Limb (tissue), 2 donors: ENCODE measurements at regions not wholly inside any gene's neighbourhood (a gene's known extent, or its start where the extent isn't known, plus 50 kb on each side); places are given as distances from the start of the nearest gene placed in this dataset.
A peak's percentile ranks its signal among the peaks of the same experiment; 100 is the strongest.

Experiments
- DNase-seq, 2 donors: peaks; one replicate each; pipeline ENCODE4 v3.0.0-alpha.2; 2016; ENCODE audit errors: extremely low spot score in 2 of 2

DNA sequence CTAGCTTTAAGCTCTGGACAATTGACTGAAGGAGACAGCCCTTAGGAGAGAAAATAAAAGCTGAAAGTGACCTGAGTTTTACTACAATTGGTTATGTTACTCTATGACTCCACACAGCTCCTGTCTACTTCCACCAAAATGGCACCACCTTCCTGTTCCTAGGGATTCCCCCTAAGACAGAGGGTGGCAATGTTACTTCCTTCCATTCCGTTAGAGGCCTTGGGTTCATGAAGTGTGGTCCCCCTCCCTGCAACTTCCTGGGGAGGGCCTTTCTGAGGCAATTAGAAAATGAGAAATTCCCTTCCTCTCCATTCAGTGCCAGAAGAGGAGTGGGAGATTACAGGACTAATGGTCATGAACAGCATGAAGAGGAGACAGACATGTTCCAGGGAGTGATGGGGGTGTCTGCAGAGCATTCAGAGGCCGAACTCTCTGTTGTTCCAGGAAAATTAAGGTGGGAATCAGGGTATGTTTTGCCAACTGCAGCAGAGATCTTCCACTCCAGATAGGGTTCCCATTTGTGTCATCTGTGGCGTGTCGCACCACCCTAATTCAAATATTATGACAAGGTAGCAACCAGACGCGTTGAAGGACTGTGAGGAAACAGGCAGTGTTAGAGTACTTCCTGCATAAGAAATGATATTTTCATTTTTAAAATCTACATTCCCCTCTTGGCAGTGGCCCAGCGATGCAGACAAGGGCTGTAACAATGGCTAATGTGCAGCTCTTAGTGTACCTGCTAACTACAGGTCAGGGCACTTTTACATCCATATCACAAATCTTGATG, 53.1 kb upstream of the TRIM67 start:
- DNase-seq, result no peak

DNA sequence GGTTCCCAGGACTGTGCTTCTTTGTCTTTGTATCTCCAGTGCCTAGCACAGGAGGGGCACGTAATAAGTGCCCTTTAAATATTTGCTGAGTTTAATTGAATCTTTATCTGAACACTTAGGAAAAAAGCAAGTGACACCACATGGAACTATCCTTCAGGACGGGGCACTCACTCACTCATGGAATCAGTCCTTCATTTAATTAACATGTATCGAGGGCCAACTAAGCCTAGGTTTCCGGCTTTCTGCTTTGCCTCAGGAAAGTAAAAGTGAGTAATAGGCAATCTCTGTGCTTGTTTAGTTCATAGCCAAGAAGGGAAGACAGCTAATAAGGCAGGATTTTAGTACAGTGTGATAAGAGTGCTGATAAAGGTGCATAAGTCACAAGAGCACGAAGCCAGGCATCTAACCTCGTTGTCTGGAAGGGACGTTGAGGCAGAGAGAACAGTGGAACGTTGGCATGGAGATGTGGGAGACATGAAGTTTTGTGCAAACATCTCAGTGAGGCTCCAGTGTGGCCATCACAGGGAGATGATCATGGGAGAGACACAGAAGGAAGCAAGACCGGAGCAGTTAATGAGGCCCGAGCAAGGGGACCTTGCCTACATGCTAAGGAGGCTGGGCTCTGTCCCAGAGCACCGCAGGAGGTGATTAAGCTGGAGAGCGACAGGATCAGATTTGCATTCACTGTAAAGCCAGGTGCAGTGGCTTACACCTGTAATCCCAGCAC, 54.1 kb upstream of the TRIM67 start:
- no peak for DNase-seq

DNA sequence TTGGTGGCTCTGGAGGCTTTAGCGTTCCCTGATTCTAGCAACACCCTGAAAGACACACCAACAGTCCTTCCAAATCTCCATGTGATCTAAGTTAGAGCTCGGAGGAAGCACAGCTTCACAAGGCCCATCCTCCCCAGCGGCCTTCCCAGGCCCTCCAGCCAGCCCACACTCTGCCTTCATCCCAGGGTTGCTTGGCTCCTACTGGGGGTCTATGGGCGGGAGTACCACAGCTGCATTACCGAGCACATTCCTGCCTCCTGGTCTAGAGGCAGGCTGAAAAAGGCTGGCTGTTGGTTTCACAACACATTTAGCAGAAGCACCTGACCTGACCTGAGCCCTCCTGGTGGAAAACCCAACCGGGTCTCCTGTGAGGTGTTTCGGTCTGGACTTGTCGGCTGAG, 54.7 kb upstream of the TRIM67 start:
- DNase-seq, result no peak

DNA sequence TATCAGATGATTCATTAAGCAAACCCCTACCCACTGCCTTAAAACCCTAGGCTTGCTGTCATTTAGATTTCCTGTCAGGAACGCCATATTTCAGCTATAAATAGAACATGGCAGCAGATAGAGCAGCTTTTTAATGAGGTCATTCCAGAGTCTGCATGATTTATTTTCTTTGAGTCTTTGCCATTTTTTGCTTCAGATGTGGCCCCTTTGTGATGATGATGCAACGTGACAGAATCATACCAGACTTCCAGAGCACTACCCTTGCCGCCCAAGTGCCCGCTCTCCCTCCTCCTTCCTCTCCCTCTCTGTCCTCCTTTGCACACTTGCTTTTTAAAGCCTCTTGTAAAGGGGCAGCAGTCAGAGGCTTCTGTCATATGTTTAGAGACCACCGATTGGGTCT, 55.5 kb upstream of the TRIM67 start:
- DNase-seq, result peak in 1 of 2 donors; percentile 58

DNA sequence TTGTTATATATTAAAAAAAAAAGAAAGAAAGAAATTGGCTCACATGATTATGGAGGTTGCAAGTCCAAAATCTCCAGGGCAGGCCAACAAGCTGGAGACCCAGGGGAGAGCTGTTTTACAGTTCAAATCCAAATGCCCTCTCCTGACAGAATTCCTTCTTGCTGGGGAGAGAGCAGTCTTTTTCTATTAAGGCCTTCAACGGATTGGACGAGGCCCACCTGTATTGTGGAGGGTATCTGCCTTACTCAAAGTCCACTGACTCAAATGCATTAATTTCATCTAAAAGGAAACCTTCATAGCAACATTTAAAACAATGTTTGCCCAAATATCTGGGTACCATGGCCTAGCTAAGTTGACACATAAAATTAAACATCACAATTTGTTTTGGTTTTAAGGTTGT, 56.9 kb upstream of the TRIM67 start:
- DNase-seq, result no peak

DNA sequence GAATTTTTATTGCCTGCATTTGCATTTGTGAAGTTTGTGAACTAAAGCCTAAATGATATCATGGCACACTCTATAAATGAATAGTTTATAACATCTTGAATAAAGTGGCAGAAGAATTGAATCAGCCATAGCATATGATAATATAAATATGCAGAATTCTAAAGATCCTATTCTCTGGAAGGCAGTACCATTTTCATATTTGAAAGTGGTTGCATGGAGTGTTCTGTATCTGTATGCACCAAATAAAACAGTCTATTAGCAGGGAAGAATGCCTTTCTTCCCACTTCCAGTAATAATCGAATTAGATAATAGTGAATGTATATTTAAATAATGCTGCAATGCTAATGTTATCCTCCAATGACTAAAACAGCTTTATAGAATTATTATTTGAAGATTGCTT, 57.9 kb upstream of the TRIM67 start:
- DNase-seq, result no peak

DNA sequence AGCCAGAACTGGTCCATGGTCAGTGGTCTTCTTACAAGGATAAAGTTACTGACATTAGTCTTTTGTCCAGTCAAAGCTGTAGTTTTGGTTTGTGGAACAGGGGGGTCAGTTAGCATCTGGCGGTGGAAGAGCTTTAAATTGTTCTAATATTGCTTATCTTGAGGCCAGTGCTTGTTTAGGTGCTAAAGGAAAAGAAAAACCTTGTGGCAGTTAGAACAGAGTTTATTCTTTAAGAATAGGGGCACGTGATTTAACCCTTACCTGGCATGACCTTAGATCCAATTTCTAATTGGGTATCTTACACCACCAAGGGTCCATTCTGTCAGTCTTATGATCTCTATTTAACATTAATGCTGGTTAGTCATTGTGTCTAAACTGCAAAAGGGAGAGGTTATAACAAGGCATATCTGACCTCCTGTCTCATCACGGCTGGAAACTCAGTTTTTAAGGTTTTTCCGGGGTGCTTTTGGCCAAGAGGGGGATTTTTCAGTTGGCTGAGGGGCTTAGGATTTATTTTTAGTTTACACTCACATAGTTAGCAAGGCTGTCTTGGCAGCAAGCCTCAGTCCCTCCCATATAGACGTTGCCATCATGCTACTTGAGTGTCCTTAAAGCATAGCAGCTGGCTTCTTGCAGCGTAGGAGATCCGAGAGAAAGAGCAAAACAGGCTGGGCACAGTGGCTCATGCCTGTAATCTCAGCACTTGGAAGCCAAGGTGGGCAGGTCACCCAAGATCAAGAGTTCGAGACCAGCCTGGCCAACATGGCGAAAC, 60.1 kb upstream of the FAM89A start:
- peak in 1 of 2 donors; percentile 34 for DNase-seq

DNA sequence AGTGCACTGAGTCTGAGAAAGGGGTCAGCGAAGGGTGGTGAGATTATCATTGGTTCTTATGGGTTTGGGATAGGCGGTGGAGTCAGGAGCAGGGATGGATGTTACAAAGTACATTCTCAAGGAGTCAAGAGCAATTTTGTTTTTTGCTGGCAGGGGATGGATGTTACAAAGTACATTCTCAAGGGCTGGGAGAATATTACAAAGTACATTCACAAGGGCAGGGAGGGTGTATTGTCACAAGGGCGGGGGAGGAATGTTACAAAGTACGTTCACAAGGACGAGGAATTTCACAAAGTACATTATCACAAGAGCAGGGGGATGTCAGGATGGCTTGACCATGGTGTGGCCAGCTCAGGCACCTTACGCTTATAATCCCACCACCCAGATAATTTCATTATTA, 59.3 kb upstream of the FAM89A start:
- no peak for DNase-seq

DNA sequence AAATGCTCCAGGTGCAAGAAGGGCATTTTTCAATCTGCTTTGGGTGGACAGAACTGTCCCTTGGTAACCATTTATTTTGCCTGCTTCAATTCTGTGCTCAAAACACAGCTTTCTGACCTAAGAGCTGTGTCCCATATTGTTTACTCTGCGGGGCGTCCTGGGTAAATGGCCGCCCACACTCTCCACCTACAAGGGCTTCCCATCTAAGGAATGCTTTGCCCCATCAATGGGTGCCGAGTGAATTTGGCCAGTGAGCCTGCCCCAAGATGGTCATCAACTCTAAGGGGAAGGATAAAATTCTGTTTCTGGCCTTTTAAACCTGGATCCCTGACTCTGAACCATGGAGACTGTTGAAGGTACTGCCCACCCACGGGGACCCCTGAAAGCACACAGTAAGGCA, 55.5 kb upstream of the FAM89A start:
- DNase-seq, result no peak

DNA sequence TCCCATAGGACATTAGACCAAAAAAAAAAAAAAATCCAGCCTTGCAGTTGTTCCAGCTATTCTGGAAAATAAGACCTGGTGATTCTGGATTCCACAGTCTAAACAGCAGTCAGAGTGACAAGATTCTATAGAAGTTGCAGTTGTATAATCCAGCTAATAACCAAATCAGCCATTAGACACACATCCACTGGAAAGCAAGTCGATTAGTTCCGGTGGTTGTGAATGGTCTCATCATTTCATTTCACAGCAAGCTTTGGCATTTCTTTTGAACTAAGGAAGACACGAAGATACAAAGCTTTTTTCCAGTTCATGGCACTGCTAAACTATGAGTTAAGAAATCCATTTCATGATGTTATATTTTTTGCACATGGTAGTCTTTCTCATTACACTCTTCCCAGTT, 54.4 kb upstream of the FAM89A start:
- DNase-seq, result no peak

DNA sequence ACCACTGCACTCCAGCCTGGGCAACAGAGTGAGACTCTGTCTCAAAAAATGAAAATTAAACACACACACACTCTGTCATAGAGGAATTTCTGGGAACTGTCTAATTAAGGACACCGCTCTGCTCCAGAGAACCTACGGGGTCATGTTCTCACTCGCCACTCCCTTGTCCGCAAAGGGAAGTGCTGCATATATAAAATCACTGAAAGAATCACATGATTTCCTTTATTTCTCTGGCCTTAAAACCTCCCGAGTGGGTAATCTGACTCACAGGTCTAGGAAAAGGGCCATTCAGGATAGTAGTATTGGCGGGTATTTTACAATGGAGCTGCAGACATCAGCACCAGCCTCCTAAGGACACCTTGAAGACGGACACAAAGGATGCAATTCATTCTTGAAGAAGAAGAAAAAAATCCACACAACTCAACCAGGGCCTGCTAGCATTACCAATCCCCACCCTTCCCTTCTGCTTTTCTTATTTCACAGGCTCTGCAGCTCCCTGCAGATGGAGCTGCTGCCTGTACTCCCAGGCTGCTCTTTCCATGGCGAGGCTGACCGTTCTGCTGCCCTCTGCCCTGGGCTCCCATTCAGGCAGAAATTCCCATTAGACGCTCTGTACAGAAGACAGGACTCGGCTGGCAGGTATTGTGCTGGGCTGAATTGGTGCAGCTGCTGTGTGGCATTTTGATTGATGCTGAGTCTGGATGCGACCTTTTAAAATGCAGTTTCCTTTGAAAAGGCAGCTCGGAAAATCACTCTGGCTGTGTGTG, 53.3 kb upstream of the FAM89A start:
- DNase-seq, result peak in 1 of 2 donors; percentile 54

DNA sequence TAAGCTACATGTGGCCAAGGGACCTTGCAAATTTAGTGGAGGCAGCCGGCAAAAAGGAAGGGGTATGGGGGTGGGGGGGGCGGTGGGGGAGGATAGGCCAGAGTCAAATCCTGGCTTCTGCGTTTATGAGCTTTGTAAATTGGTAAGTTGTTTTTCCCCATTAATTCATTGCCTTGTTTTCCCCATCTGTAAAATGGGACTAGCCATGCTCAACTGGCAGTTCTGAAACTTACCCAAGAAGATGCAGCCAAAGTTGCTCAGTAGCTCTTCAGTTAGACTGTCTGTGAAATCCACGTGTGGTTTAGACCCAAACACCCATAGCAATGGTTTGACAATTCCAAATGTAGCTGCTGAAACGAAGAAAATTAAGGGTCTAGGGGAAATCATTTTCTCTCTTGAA, 52.3 kb upstream of the FAM89A start:
- DNase-seq, result no peak

DNA sequence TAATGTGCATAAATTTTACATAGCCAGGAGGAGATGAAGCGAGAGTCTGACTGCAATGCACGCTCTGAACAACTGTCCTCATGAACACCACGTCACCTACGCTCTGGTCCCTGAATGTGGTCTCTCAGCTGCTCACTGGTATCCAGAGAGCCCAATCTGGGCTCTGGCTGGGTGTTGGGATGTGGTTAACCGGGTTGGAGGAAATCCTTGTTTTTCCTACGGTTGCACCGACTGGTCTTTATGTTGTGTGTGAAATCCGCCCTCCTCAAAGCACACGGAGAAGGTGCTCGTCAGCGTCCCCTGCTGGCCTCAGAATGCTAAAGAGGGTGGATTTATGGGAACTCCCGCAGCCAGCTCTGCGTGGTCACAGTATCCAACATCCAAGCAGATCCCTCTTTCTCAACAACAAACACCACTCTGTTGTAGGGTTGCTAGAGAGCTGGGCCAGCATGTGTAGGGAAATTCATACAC, 51.8 kb upstream of the FAM89A start:
- DNase-seq, result no peak

DNA sequence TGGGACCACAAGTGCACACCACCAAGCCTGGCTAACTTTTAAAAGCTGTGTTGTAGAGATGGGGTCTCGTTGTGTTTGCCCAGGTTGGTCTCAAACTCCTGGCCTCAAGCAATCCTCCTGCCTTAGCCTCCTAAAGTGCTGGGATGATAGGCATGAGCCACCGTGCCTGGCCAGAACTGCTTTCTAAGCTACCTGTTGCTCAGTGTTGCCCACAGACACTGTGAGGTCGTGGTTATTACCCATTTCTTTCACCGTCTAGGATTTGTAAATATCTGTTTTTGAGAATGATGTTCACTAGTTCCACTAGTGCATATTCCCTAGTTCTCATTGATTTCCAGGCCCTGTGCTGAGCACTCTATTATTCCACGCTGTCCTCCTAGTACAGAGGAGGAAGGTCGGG, 51.4 kb upstream of the FAM89A start:
- no peak for DNase-seq
